A673 (cell line): ENCODE measurements at regions not wholly inside any gene's neighbourhood (a gene's known extent, or its start where the extent isn't known, plus 50 kb on each side); places are given as distances from the start of the nearest gene placed in this dataset.

ENCODE experiments used
- EZH2 ChIP-seq: fragments of 200-600 bp; sonication (generic); IDR thresholded peaks from 2 replicates; pipeline ENCODE4 v1.6.1; 2017; ENCODE audit warnings: borderline replicate concordance, low read depth, mild to moderate bottlenecking, mixed read lengths, antibody characterized with exemption, low read length; ENCODE audit not compliant: poor library complexity, severe bottlenecking
- TF ChIP-seq, protein P1 (sequence below): fragments of 300-800, 200-600 bp; sonication (generic); conservative IDR thresholded peaks from 2 replicates; pipeline ENCODE4 v1.5.1; 2017; ENCODE audit warnings: low read depth, mild to moderate bottlenecking, antibody characterized with exemption, low read length, moderate library complexity, mixed read lengths

DNA sequence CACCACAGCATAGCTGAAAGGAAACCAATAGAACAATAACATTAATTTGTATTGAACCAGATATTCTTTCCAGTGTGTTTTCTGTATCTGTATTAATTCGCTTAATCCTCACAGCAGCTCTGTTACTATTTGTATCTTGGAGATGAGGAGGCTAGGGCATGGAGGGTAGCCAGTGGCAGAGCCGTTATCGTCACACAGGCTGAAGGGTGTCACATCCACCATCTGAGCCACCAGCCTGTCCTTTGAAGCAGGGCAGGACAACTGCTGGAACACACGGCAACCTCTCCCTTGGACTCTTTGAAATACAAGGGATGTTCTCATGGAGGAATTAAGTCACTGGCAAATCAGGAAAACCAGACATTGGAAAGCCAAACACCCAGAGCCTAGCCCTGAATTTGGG, 628.0 kb upstream of the CDH4 start:
- TF ChIP-seq, protein P1, sequence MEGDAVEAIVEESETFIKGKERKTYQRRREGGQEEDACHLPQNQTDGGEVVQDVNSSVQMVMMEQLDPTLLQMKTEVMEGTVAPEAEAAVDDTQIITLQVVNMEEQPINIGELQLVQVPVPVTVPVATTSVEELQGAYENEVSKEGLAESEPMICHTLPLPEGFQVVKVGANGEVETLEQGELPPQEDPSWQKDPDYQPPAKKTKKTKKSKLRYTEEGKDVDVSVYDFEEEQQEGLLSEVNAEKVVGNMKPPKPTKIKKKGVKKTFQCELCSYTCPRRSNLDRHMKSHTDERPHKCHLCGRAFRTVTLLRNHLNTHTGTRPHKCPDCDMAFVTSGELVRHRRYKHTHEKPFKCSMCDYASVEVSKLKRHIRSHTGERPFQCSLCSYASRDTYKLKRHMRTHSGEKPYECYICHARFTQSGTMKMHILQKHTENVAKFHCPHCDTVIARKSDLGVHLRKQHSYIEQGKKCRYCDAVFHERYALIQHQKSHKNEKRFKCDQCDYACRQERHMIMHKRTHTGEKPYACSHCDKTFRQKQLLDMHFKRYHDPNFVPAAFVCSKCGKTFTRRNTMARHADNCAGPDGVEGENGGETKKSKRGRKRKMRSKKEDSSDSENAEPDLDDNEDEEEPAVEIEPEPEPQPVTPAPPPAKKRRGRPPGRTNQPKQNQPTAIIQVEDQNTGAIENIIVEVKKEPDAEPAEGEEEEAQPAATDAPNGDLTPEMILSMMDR, result no peak
- no peak for TF ChIP-seq EZH2
